Stimulated activated naive CD8-positive, alpha-beta T cell treated with anti-CD3 and anti-CD28 coated beads, Interleukin-15, amount 100 ng/mL, for 72 hours (primary cell): ENCODE measurements at regions not wholly inside any gene's neighbourhood (a gene's known extent, or its start where the extent isn't known, plus 50 kb on each side); places are given as distances from the start of the nearest gene placed in this dataset.
A peak's percentile ranks its signal among the peaks of the same experiment; 100 is the strongest.
"Not testable (repeated sequence)": the region's sequence is repeated elsewhere in the genome, so short reads cannot be mapped to it uniquely, and the experiment has no call there.

Source experiments
- ATAC-seq: fragments of 150-1000 bp; cut with Tn5 transposase; 2 replicates; pipeline ENCODE4 v1.10.0; 2021; ENCODE audit warnings: mild to moderate bottlenecking, moderate library complexity
- DNase-seq, 2 donors: peaks; one replicate each; pipeline ENCODE4 v3.0.0; 2021 to 2022
- H3K27ac Mint-ChIP-seq, 2 donors: one replicate each; pipeline ENCODE4 v1.8.0; 2022; ENCODE audit warnings: mild to moderate bottlenecking in 2 of 2, mixed read lengths in 2 of 2, moderate library complexity in 2 of 2
- H3K27me3 Mint-ChIP-seq: one replicate; pipeline ENCODE4 v1.8.0; 2022; ENCODE audit warnings: mixed read lengths
- H3K4me1 Mint-ChIP-seq: one replicate; pipeline ENCODE4 v1.8.0; 2022; ENCODE audit warnings: mild to moderate bottlenecking, mixed read lengths
- H3K4me3 Mint-ChIP-seq, 2 donors: one replicate each; pipeline ENCODE4 v1.8.0; 2022; ENCODE audit warnings: mild to moderate bottlenecking in 2 of 2, mixed read lengths in 2 of 2, moderate library complexity in 1 of 2
- H3K9me3 Mint-ChIP-seq, 2 donors: one replicate each; pipeline ENCODE4 v1.8.0; 2022; ENCODE audit warnings: mixed read lengths in 2 of 2

- no peak for DNase-seq
- Mint-ChIP-seq H3K4me1 (no peaks in the 10 kb centered on the region), H3K27ac (no peak overlapping the region), H3K9me3 (no peaks in the 10 kb centered on the region), H3K4me3 (no peak overlapping the region), H3K27me3 (no peaks in the 10 kb centered on the region)
- no peak for ATAC-seq
Measured at GRCh38 chr1:112826217-112826944, 111.2 kb upstream of the PPM1J start.

GRCh38 chr1:112825563-112826216 lies 110.6 kb upstream of the PPM1J start:
- not testable (repeated sequence) for H3K4me1 Mint-ChIP-seq, H3K27ac Mint-ChIP-seq, DNase-seq, H3K9me3 Mint-ChIP-seq, H3K4me3 Mint-ChIP-seq, ATAC-seq, H3K27me3 Mint-ChIP-seq

DNA sequence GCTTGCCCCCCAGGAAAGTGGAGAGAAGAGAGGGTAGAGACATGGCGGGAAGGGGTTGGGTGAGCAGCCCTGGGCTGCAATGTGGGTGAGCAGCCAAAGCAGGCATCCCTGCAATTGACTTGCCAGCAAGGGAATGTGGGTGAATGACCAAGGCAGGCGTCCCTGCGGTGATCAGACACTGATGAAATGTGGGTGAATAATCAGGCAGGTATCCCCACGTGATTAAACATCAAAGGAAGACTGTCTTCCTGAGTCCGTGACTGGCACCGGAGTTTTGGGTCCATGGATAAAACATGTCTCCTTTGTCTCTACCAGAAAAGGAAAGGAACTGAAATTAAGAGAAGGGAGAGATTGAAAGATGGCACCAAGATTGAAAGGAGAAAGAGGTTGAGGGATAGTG lies 109.9 kb upstream of the PPM1J start:
- H3K9me3 Mint-ChIP-seq, DNase-seq, H3K27me3 Mint-ChIP-seq, H3K4me1 Mint-ChIP-seq, ATAC-seq, H3K4me3 Mint-ChIP-seq: not testable (repeated sequence)
- peak overlapping the region in 1 of 2 donors; percentile 60 for H3K27ac Mint-ChIP-seq

GRCh38 chr1:112821307-112822063 lies 106.4 kb upstream of the PPM1J start:
- H3K9me3 Mint-ChIP-seq, DNase-seq, H3K27me3 Mint-ChIP-seq, H3K4me3 Mint-ChIP-seq, ATAC-seq, H3K27ac Mint-ChIP-seq, H3K4me1 Mint-ChIP-seq: not testable (repeated sequence)

DNA sequence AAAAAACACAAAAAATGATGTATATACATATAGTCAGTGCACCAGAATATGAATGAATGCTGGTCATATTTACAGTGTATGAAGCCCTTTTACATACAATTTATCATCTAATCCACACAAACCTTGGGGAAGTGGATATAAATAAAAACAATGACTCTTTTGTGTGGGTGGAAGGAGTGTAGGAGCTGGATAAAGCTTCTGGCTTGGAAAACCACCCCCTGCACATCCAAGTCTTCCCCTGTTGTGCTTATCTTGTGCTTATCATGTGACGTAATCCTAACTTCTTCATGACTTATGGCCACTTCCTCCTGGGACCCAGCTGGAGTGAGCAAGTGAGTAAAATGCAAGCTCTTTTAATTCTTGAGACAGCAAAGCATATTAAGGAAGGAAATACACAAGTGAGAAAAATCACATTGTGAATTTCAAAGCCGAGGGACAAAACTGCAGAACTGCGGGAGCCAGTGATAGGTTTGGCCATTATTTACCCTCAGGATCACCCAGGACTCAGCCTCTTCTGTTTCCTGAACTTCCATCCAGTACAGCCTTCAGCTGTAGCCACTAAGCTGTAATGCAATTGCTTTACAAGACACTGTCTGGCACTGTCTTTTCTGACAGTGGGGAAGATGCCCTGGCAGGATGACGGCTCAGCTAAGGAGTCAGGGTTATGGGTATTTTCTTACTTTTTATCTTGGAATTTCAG lies 104.0 kb upstream of the PPM1J start:
- no peaks in the 10 kb centered on the region for H3K4me1 Mint-ChIP-seq
- no peak overlapping the region for H3K4me3 Mint-ChIP-seq
- no peaks in the 10 kb centered on the region for H3K27me3 Mint-ChIP-seq
- no peaks in the 10 kb centered on the region for H3K9me3 Mint-ChIP-seq
- ATAC-seq (no peak), DNase-seq (no peak)
- no peak overlapping the region for H3K27ac Mint-ChIP-seq

- DNase-seq (no peak), ATAC-seq (no peak)
- no peak overlapping the region for H3K4me3 Mint-ChIP-seq
- H3K27me3 Mint-ChIP-seq = no peaks in the 10 kb centered on the region
- H3K9me3 Mint-ChIP-seq = no peaks in the 10 kb centered on the region
- H3K4me1 Mint-ChIP-seq = no peaks in the 10 kb centered on the region
- H3K27ac Mint-ChIP-seq = no peak overlapping the region
Measured at GRCh38 chr1:112817555-112818373, 102.6 kb upstream of the PPM1J start.

DNA sequence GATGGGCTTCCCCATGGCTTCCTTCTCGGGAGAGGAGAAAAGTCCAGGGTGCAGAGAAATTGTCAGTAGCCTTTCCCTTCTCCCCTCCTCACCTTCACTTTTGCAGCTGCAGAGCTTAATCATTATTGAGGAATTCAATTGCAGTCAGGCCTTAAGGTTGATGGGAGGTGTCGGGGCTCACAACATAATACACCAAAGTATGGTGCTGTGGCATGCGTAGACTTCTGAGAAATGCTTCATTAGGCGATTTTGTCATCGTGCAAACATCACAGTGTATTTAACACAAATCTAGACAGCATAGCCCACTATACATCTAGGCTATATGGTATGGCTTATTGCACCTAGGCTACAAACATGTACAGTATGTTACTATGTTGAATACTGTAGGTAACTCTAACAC lies 100.2 kb upstream of the PPM1J start:
- Mint-ChIP-seq H3K4me3 (no peak overlapping the region), H3K9me3 (no peaks in the 10 kb centered on the region), H3K4me1 (no peaks in the 10 kb centered on the region), H3K27me3 (peaks cover 9% of the 10 kb centered on the region), H3K27ac (no peak overlapping the region)
- ATAC-seq (no peak), DNase-seq (no peak)

- H3K4me1 Mint-ChIP-seq, ATAC-seq, H3K27ac Mint-ChIP-seq: not testable (repeated sequence)
Measured at GRCh38 chr1:112814645-112815044, 99.5 kb upstream of the PPM1J start.

DNA sequence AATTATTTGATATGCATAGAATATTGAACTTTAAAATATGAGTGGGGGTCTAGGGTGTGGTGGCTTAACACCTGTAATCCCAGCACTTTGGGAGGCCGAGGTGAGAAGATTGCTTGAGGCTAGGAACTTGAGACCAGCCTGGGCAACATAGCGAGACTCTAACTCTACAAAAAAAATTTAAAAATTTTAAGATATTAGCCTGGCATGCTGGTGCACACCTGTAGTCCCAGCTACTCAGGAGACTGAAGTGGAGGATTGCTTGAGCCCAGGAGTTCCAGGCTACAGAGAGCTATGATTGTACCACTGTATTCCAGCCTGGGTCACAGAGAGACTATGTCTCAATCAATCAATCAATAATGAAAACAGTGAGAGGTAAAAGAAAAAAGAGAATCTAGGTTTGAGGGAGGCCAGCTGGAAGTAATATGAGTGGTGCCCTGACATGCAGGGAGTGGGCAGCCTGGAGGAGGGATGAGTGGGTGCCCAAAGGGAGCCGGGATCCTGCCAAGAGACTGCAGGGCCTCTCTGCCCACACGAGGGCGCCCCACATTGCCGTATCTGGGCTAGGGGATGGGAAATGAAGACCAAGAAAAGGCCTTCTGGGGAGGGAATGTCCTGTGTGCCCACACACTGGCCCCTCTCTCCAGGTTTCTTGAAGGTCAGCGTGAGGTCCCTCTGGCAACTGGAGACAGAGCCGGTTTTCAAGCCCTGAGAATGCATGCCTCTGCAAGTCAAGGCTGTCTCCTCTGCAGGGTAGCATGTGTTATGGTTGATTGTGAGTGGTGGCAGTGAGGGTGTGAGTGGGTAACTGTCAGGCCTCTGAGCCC lies 93.9 kb upstream of the PPM1J start:
- Mint-ChIP-seq H3K4me1 (no peaks in the 10 kb centered on the region), H3K27ac (peak overlapping the region in 1 of 2 donors; percentile 2), H3K27me3 (peaks cover 28% of the 10 kb centered on the region), H3K9me3 (no peaks in the 10 kb centered on the region), H3K4me3 (no peak overlapping the region)
- peak; percentile 86 for ATAC-seq
- DNase-seq = peak; percentile 55 to 61

More at GRCh38 chr1:112814645-112815044, 99.5 kb upstream of the PPM1J start:
- H3K27me3 Mint-ChIP-seq = peaks cover 14% of the 10 kb centered on the region
- DNase-seq, H3K4me3 Mint-ChIP-seq, H3K9me3 Mint-ChIP-seq: not testable (repeated sequence)

- Mint-ChIP-seq H3K9me3 (no peaks in the 10 kb centered on the region), H3K27me3 (peaks cover 36% of the 10 kb centered on the region), H3K4me1 (no peaks in the 10 kb centered on the region), H3K4me3 (no peak overlapping the region), H3K27ac (no peak overlapping the region)
- ATAC-seq (no peak), DNase-seq (no peak)
Measured at GRCh38 chr1:112807999-112808398, 92.9 kb upstream of the PPM1J start.

DNA sequence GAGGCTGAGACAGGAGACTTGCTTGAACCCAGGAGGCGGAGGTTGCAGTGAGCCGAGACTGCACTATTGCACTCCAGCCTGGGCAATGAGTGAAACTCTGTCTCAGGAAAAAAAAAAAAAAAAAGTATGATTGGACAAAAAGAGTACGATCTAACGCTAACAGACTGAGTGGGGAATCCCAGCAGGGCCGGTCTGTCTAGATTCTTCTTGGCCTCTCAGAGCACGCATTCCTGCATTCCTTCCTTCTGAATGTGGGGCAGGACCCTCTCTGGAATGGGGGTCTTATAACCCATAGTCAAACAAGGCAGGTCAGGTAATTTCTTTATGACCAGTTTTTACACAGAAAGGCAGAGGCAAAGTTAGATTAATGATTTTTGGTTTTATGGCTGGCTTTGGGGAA lies 92.0 kb upstream of the PPM1J start:
- ATAC-seq = no peak
- no peaks in the 10 kb centered on the region for H3K9me3 Mint-ChIP-seq
- no peak overlapping the region for H3K4me3 Mint-ChIP-seq
- peaks cover 36% of the 10 kb centered on the region for H3K27me3 Mint-ChIP-seq
- no peaks in the 10 kb centered on the region for H3K4me1 Mint-ChIP-seq
- H3K27ac Mint-ChIP-seq = no peak overlapping the region
- no peak for DNase-seq

- no peak for ATAC-seq
- DNase-seq = no peak
- H3K27me3 Mint-ChIP-seq = peaks cover 35% of the 10 kb centered on the region
- no peaks in the 10 kb centered on the region for H3K4me1 Mint-ChIP-seq
- H3K4me3 Mint-ChIP-seq = no peak overlapping the region
- no peaks in the 10 kb centered on the region for H3K9me3 Mint-ChIP-seq
- H3K27ac Mint-ChIP-seq = no peak overlapping the region
Measured at GRCh38 chr1:112806090-112806642, 91.0 kb upstream of the PPM1J start.

DNA sequence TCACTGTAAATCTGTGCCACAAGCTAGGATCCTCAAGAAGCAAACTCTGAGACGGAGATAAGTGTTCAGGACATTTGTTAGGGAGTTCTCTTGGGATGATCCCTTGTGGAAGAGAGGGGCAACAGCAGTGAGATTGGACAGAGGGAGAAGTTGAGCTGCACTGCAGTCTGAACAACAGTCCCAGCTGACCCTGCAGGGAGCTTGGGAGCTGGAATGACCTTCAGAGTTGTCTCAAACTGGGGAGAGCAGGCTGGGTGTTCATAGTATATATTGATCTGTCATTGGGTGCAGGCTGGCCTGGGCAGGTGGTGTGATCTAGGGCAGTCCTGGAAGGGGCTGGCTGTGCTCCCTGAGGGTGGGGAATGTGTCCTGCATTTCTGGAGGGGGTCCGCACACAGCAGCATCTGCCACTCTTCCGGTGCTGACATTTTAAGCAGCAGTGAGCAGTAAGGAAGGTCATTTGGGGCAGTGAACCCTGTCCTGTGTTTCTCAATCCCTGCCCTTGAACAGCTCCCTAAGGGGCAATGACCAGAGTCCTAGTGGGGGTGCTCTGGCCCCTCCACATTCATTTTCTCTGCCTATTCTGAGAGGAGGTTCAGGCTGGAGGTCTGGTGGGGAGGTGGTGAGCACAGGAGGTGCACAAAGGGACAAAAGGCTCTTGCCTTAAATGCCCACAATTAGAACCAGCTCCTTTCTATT lies 90.2 kb upstream of the PPM1J start:
- Mint-ChIP-seq H3K27me3 (peaks cover 26% of the 10 kb centered on the region), H3K27ac (no peak overlapping the region), H3K4me3 (no peak overlapping the region), H3K9me3 (no peaks in the 10 kb centered on the region), H3K4me1 (no peaks in the 10 kb centered on the region)
- no peak for ATAC-seq
- DNase-seq = no peak
